GM19035 (cell line): ENCODE measurements at regions not wholly inside any gene's neighbourhood (a gene's known extent, or its start where the extent isn't known, plus 50 kb on each side); places are given as distances from the start of the nearest gene placed in this dataset.

Experiments
- ATAC-seq: cut with Tn5 transposase; IDR thresholded peaks from one replicate; pipeline ENCODE4 v1.9.1; 2021; ENCODE audit not compliant: unreplicated experiment

- ATAC-seq = no peak
Measured at GRCh38 chr18:76203552-76203951, 291.5 kb downstream of the ZNF516 start.

- ATAC-seq = no peak
Measured at GRCh38 chr18:76202322-76202721, 292.7 kb downstream of the ZNF516 start.

- no peak for ATAC-seq
Measured at GRCh38 chr18:76195601-76196000, 299.4 kb downstream of the ZNF516 start.

GRCh38 chr18:76188097-76188496 lies 306.9 kb downstream of the ZNF516 start:
- no peak for ATAC-seq

GRCh38 chr18:76179257-76179656 lies 315.8 kb downstream of the ZNF516 start:
- ATAC-seq = no peak

- no peak for ATAC-seq
Measured at GRCh38 chr18:76177160-76177559, 317.9 kb downstream of the ZNF516 start.

- ATAC-seq = no peak
Measured at GRCh38 chr18:76174451-76174850, 320.6 kb downstream of the ZNF516 start.

- no peak for ATAC-seq
Measured at GRCh38 chr18:76169733-76170132, 325.3 kb downstream of the ZNF516 start.

- no peak for ATAC-seq
Measured at GRCh38 chr18:76167845-76168621, 327.0 kb downstream of the ZNF516 start.

- ATAC-seq = no peak
Measured at GRCh38 chr18:76167410-76167809, 327.6 kb downstream of the ZNF516 start.

GRCh38 chr18:76162886-76163285 lies 332.2 kb downstream of the ZNF516 start:
- no peak for ATAC-seq

GRCh38 chr18:76161983-76162382 lies 333.1 kb downstream of the ZNF516 start:
- ATAC-seq = no peak

- no peak for ATAC-seq
Measured at GRCh38 chr18:76153691-76154090, 341.4 kb downstream of the ZNF516 start.

- no peak for ATAC-seq
Measured at GRCh38 chr18:76149734-76150133, 345.3 kb downstream of the ZNF516 start.

- no peak for ATAC-seq
Measured at GRCh38 chr18:76149284-76149683, 345.8 kb downstream of the ZNF516 start.

- ATAC-seq = no peak
Measured at GRCh38 chr18:76145521-76146376, 349.3 kb downstream of the ZNF516 start.

- ATAC-seq = no peak
Measured at GRCh38 chr18:76144844-76145243, 350.2 kb downstream of the ZNF516 start.

- ATAC-seq = no peak
Measured at GRCh38 chr18:76142611-76143010, 352.4 kb downstream of the ZNF516 start.

GRCh38 chr18:76139844-76140243 lies 355.2 kb downstream of the ZNF516 start:
- no peak for ATAC-seq

- no peak for ATAC-seq
Measured at GRCh38 chr18:76137216-76137615, 357.8 kb downstream of the ZNF516 start.

GRCh38 chr18:76136701-76137100 lies 358.3 kb downstream of the ZNF516 start:
- no peak for ATAC-seq

GRCh38 chr18:76134628-76135027 lies 360.4 kb downstream of the ZNF516 start:
- no peak for ATAC-seq
